Right hindlimb (tissue), 1 donor: ENCODE measurements at regions not wholly inside any gene's neighbourhood (a gene's known extent, or its start where the extent isn't known, plus 50 kb on each side); places are given as distances from the start of the nearest gene placed in this dataset.

Source experiments
- DNase-seq: peaks from one replicate; pipeline ENCODE4 v3.0.0-alpha.2; 2018

- DNase-seq = no peak
Measured at GRCh38 chrX:10021461-10022272, 54.5 kb downstream of the CLDN34 start.

GRCh38 chrX:10022273-10022541 lies 55.0 kb downstream of the CLDN34 start:
- DNase-seq = no peak

GRCh38 chrX:10022580-10023245 lies 55.6 kb downstream of the CLDN34 start:
- DNase-seq = no peak

GRCh38 chrX:10023821-10024220 lies 56.7 kb downstream of the CLDN34 start:
- no peak for DNase-seq

- DNase-seq = no peak
Measured at GRCh38 chrX:10025742-10026493, 58.8 kb downstream of the CLDN34 start.

GRCh38 chrX:10028283-10029104 lies 61.3 kb downstream of the CLDN34 start:
- no peak for DNase-seq

- no peak for DNase-seq
Measured at GRCh38 chrX:10030570-10030969, 63.4 kb downstream of the CLDN34 start.

GRCh38 chrX:10031746-10032145 lies 64.6 kb downstream of the CLDN34 start:
- no peak for DNase-seq

GRCh38 chrX:10032147-10032546 lies 65.0 kb downstream of the CLDN34 start:
- no peak for DNase-seq

GRCh38 chrX:10033375-10034007 lies 66.3 kb downstream of the CLDN34 start:
- DNase-seq = no peak

GRCh38 chrX:10034740-10035260 lies 67.6 kb downstream of the CLDN34 start:
- DNase-seq = no peak

GRCh38 chrX:10038585-10038984 lies 71.4 kb downstream of the CLDN34 start:
- DNase-seq = no peak

- DNase-seq = no peak
Measured at GRCh38 chrX:10039821-10040793, 72.9 kb downstream of the CLDN34 start.

- DNase-seq = no peak
Measured at GRCh38 chrX:10040961-10041360, 73.8 kb downstream of the CLDN34 start.

- DNase-seq = no peak
Measured at GRCh38 chrX:10041383-10041782, 74.2 kb downstream of the CLDN34 start.

- no peak for DNase-seq
Measured at GRCh38 chrX:10042055-10042454, 74.9 kb downstream of the CLDN34 start.

- no peak for DNase-seq
Measured at GRCh38 chrX:10043386-10043785, 76.2 kb downstream of the CLDN34 start.

- DNase-seq = no peak
Measured at GRCh38 chrX:10044021-10044420, 76.9 kb downstream of the CLDN34 start.

- no peak for DNase-seq
Measured at GRCh38 chrX:10045327-10046000, 78.3 kb downstream of the CLDN34 start.

- no peak for DNase-seq
Measured at GRCh38 chrX:10047133-10047532, 80.0 kb downstream of the CLDN34 start.
